RPMI7951 (cell line): ENCODE measurements at regions not wholly inside any gene's neighbourhood (a gene's known extent, or its start where the extent isn't known, plus 50 kb on each side); places are given as distances from the start of the nearest gene placed in this dataset.

Experiments
- DNase-seq: peaks from one replicate; pipeline ENCODE4 v3.0.0-alpha.2; 2012; ENCODE audit warnings: low read depth

- DNase-seq: no peak
Measured at GRCh38 chr15:85889956-85890619, 95.4 kb upstream of the KLHL25 start.

GRCh38 chr15:85890620-85890980, 95.9 kb upstream of the KLHL25 start:
- no peak for DNase-seq

- DNase-seq: no peak
Measured at GRCh38 chr15:85891470-85891869, 96.7 kb upstream of the KLHL25 start.

GRCh38 chr15:85892232-85892631, 97.5 kb upstream of the KLHL25 start:
- no peak for DNase-seq

- DNase-seq: no peak
Measured at GRCh38 chr15:85897207-85897894, 102.6 kb upstream of the KLHL25 start.

GRCh38 chr15:85897895-85898717, 103.4 kb upstream of the KLHL25 start:
- DNase-seq: no peak

- no peak for DNase-seq
Measured at GRCh38 chr15:85899927-85900326, 105.2 kb upstream of the KLHL25 start.

DNA sequence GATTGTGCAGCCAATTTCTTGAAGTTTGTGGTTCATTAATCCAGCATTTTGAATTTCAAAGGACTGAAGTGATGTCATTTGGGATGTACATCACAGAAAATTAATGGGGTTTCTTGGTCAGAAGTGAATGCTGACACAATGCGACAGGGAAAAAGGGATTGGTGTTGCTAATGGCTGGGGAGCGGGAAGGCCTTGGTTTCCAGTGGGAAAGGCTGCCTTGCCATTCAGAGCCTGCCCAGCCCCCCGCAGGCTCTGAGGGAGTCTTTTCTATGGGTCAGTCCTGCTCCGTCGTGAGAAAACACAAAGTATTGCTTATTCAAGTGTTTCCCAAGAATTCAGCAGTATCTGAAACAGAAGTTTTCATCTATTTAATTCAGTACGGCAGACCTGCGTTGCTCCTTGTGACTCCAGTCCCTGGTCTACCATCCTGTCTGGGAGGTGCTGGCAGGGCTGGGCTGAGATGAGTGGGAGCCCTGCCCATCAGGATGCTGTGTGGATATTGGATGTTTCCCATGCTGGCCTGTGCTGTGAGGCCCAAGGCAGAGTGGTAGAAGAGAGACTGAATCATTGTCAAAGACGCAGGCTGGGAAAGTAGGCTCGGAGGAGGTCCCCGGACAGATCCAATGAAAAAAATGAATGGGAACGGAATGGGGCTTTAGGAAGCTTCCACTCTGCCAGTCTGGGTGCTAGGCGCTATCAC, 111.2 kb upstream of the KLHL25 start:
- DNase-seq: no peak

DNA sequence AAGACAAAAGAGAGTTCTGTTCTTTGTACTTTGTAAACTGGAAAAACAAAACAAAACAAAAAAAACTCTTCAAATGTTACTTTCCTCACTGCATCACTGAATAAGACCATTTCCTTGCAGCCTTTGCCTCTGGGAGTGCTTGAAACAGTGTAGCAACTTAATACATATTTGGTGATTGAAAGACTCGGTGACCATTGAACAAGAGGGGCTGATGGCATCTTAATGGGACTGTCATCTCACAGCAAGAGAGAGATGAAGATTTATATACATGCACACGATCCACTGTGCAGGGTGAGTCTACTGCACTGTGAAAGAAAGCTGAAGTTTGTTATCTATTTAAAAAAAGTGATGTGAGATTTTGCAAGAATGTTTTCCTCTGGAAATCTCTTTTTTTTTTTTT, 111.9 kb upstream of the KLHL25 start:
- no peak for DNase-seq

DNA sequence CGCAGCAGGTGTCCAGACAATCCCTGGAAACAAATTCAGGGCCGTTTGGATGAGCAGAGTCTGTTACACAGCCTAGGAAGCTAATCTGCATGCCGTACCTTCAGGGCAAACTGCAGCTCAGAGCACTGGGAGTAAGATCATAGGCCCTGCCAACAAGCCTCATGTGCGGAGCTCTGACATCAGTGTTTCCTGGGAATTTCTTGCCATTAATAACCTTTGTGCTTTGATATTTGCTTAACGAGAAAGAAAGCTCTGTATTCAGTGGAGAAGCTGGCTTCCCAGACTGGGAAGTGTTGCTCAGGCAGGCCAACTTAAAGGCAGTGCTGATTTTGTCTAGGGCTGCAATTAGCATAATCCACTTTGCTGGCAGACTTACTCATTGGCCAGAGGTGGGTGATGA, 116.1 kb upstream of the KLHL25 start:
- peak; percentile 18 for DNase-seq

DNA sequence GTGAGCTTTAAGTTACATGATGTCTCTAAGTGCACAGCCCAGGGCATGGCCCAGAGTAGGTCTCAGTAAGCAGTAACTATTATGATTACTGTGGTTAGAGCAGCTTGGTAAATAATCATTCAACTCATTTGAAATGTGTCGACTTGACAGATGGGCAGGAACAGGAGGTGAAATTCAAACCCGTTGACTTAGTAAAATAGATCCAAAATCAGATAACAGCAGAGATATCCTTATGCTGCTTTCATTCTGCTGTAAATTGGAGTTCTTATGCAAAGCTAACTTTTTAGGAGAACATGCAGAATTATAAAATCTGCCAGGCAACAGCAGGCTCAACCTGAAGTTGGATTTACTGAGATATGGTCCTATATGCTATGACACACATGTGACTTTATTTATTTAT, 118.7 kb upstream of the KLHL25 start:
- no peak for DNase-seq

- no peak for DNase-seq
Measured at GRCh38 chr15:85920956-85921355, 126.2 kb upstream of the KLHL25 start.

DNA sequence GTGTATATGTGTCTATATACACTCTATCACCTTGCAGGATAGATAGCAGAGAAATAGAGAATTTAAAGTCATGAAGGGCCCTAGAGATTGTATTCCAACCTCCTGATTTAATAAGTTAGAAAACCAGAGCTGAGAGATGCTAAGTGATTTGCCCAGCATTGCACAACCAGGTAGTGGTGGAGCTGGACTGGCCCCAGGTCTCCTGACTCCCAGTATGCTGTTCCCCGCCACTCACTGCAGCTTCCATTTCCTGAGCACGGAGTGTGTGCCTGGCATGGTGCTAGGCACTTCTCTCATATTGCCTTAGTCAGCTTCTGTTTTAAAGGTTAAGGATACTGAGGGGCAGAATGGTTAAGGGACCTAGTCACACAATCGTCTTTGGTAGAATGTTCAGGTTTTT, 129.4 kb upstream of the KLHL25 start:
- DNase-seq: no peak

DNA sequence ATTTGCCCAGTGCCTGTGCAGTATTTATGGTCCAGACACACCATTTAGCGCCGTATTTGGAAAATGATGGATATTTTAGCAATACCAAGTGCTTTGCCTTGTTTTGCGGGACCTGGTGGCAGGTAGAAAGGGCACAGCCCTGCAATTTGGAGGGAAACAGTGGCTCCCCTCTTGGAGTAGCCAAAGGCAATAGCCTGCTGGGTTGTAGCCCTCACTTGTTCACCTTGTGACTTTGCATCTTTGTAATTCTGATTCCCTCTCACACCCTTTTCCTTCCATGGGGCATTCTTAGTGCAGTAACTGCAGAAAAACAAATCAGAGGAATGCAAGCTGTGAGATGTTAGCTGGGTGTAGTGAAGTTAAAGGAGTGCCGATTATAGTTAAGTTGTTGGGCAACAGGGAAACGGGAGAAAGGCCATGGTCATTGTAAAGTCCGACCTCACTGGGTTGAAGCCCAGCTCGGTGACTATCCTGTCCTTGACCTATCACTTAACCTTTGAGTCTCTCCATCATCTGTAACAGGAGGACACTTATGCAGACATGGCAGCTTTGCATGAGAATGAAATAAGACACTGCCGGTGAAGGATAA, 131.0 kb upstream of the KLHL25 start:
- DNase-seq: no peak

DNA sequence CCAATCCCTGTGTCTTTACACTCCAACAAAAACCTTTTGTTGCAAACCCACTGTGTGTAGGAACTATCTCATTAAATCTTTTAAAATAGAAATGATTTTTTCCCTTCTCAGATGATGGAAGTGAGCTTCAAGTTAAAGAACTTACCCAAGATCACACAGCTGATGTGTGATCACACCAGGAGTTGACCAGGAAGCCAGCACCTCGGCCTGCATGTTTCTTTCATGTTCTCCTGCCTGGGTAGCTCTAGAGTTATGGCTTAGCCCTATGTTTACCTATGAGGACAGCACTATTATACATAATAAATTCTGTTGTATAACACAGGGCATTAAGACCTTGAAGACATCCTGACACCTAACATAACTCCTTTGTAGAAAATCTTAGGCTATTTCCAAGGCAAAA, 132.1 kb upstream of the KLHL25 start:
- no peak for DNase-seq

- no peak for DNase-seq
Measured at GRCh38 chr15:85927931-85928537, 133.3 kb upstream of the KLHL25 start.

DNA sequence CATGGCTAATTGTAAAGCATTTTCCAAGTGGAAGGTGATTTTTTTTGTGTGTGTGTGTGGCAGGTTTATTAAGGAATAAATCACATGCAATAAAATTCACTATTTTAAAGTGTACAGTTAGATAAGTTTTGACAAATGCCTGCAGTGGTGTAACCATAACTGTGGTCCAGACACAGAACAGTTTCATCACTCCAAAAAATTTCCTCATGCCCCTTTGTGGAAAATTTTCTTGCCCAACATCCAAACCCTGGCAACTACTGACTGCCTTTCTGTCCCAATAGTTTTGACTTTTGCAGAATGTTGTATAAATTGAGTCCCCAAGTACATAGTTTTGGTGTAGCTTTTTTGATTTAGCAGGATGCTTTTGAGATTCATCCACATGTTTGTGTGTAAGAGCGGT, 135.1 kb upstream of the KLHL25 start:
- no peak for DNase-seq

- no peak for DNase-seq
Measured at GRCh38 chr15:85932391-85932790, 137.7 kb upstream of the KLHL25 start.

- DNase-seq: no peak
Measured at GRCh38 chr15:85934691-85935090, 140.0 kb upstream of the KLHL25 start.

DNA sequence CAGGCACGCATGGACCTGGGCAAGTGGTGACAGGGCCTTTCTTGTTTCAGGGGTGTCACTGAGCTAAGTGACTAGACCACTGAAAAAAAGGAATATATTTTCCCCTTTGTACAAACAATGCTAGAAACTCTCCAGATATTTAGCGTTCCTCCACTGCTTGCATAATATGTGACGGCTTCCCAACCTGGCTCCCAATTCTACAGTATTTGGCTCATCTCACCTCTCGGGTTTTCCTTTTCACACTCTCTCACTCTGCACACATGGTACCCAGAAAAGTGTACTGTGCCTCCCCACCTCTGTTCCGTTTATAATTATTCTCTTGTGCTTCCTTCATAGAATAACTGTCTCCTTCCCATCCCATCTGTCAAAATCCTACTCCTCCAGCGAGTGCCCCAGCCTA, 140.5 kb upstream of the KLHL25 start:
- no peak for DNase-seq

- no peak for DNase-seq
Measured at GRCh38 chr15:85937661-85938060, 142.0 kb upstream of the AGBL1 start.
